IPS-20b (cell line): ENCODE measurements at regions not wholly inside any gene's neighbourhood (a gene's known extent, or its start where the extent isn't known, plus 50 kb on each side); places are given as distances from the start of the nearest gene placed in this dataset.
A peak's percentile ranks its signal among the peaks of the same experiment; 100 is the strongest.
"Not testable (repeated sequence)": the region's sequence is repeated elsewhere in the genome, so short reads cannot be mapped to it uniquely, and the experiment has no call there.

Experiments used
- H3K27ac ChIP-seq: one replicate; pipeline ENCODE4 v1.5.1; 2013; ENCODE audit warnings: low read length
- H3K27me3 ChIP-seq: 2 replicates; pipeline ENCODE4 v1.6.1; 2013; ENCODE audit warnings: mild to moderate bottlenecking, low read length, inconsistent platforms; ENCODE audit not compliant: insufficient read depth
- H3K36me3 ChIP-seq: 2 replicates; pipeline ENCODE4 v1.6.1; 2013; ENCODE audit warnings: low read depth, mild to moderate bottlenecking, inconsistent platforms, low read length, moderate library complexity; ENCODE audit not compliant: insufficient read depth
- H3K4me1 ChIP-seq: 2 replicates; pipeline ENCODE4 v1.6.1; 2013; ENCODE audit warnings: mild to moderate bottlenecking, control low read depth, inconsistent platforms, low read length, moderate library complexity; ENCODE audit not compliant: insufficient read depth
- H3K4me3 ChIP-seq: 2 replicates; pipeline ENCODE4 v1.5.1; 2013; ENCODE audit warnings: mild to moderate bottlenecking, low read length, inconsistent platforms
- H3K9ac ChIP-seq: 2 replicates; pipeline ENCODE4 v1.6.1; 2013; ENCODE audit warnings: low read depth, mild to moderate bottlenecking, inconsistent platforms, low read length, moderate library complexity
- H3K9me3 ChIP-seq: 2 replicates; pipeline ENCODE4 v1.6.1; 2013; ENCODE audit warnings: mild to moderate bottlenecking, low read depth, low read length, inconsistent platforms; ENCODE audit not compliant: insufficient read depth

DNA sequence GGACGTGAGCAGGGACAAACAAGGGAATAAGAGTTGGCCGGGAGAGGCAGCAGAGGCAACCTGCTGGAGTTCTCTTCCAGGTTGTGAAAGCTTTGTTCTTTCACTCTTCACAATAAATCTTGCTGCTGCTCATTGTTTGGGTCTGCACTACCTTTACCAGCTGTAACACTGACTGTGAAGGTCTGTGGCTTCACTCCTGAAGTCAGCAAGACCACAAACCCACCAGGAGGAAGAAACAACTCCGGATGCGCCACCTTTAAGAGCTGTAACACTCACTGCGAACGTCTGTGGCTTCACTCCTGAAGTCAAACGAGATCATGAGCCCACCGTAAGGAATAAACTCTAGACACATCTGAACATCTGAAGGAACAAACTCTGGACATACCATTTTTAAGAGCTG is 186.5 kb upstream of the NDN start:
- H3K9me3 ChIP-seq = peaks cover 53% of the 10 kb centered on the region
- not testable (repeated sequence) for H3K36me3 ChIP-seq, H3K9ac ChIP-seq, H3K4me1 ChIP-seq, H3K4me3 ChIP-seq, H3K27me3 ChIP-seq, H3K27ac ChIP-seq

DNA sequence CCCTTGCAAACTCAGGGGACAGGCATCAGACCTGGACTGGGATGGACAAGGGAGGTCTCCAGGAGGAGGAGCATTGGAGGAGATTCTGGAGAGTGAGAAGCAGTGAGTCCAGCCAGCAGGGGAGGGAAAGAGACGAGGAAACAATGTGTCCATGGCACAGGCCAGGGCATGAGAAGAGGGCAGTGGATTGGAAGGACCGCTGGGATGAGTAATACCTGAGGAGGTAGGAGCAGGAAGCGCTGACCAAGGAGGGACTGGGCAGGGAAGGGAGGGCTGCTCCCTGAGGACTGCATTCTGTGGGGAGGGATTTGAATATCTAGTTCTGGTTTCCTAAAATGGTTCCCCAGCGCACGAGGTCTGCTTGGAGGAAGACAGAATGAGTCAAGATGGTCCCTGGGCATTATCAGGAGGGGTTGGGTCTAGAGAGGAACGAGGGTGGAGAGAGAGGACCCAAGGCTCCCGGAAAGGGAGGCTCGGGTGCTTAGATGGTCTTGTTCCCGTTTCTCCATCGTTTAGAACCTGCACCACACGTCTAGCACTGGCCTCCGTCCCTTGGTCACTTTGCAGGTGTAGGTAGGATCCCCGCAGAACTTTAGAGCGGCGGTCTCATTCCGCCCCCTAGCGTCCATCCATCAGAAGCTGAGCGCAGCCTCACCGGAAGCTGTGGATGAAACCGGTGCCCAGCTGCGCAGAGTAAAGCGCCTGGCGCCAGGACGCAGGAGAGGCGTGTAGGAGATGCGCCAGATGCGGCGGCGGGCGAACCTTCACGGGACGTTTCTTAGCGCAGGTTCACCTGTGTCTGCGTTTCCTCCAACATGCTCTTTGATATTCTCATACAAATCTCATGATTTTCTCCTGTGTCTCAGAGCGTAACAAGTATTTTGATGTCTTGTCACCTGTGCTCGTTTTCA is 190.7 kb upstream of the NDN start:
- H3K27ac ChIP-seq = no peak overlapping the region
- H3K27me3 ChIP-seq = peaks cover 7% of the 10 kb centered on the region; the same call in 1 of the 2 replicates
- no peaks in the 10 kb centered on the region for H3K36me3 ChIP-seq
- peak overlapping the region; percentile 59 for H3K4me3 ChIP-seq
- no peaks in the 10 kb centered on the region for H3K4me1 ChIP-seq
- H3K9me3 ChIP-seq = peaks cover 40% of the 10 kb centered on the region
- peak overlapping the region; percentile 48; the same call in 1 of the 2 replicates for H3K9ac ChIP-seq

DNA sequence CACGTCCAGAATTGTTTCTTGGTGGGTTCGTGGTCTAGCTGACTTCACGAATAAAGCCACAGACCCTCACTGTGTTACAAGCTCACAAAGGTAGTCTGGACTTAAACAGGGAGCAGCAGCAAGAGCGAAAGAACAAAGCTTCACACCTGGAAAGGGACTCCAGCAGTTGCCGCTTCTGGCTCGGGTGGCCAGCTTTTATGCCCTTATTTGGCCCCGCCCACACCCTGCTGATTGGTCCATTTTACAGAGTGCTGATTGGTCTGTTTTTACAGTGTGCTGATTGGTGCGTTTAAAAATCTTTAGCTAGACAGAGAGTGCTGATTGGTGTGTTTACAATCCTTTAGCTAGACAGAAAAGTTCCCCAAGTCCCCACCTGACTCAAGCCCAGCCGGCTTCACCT is 194.2 kb upstream of the NDN start:
- Histone ChIP-seq H3K9ac (no peak overlapping the region), H3K9me3 (peaks cover 32% of the 10 kb centered on the region)

DNA sequence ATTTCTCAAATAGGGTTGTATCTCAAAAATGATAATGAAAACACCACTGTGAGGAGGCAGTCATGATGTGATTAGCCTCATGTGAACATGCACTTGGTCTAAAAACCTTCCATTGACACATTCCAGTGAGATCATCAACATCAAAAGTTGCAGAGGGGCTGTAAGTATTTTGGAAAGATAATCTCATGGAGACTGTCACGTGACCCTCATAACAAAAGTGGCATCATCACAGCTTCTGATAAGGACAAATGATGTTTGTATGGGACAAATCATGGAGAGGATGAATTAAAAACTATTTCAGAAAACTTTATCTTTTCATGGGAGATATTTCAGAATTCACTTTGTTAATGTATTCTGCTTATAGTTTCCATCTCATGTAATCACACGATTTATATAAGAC is 203.1 kb upstream of the NDN start:
- Histone ChIP-seq H3K9me3 (peaks cover 22% of the 10 kb centered on the region), H3K27me3 (no peaks in the 10 kb centered on the region), H3K4me3 (no peak overlapping the region), H3K27ac (no peak overlapping the region), H3K9ac (no peak overlapping the region), H3K4me1 (no peaks in the 10 kb centered on the region), H3K36me3 (no peaks in the 10 kb centered on the region)

More for the DNA sequence above, 194.2 kb upstream of the NDN start:
- Histone ChIP-seq H3K4me3 (no peak overlapping the region), H3K36me3 (no peaks in the 10 kb centered on the region), H3K4me1 (no peaks in the 10 kb centered on the region), H3K27ac (no peak overlapping the region), H3K27me3 (peaks cover 7% of the 10 kb centered on the region; the same call in 1 of the 2 replicates)

DNA sequence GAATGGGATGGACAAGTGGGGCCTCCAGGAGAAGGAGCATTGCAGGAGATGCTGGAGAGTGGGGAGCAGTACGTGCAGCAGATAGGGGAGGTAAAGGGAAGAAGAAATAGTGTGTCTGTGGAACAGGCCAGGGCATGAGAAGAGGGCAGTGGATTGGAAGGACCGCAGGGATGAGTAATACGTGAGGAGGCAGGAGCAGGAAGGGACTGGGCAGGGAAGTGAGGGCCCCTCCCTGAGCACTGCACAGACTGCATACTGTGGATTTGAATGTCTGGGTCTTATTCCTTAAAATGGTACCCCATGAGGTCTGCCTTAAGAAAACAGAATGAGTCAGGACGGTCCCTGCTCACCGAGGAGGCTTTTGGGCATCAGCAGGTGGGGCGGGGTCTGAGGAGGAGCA is 210.0 kb upstream of the NDN start:
- Histone ChIP-seq H3K4me1 (no peaks in the 10 kb centered on the region), H3K27me3 (no peaks in the 10 kb centered on the region), H3K4me3 (no peak overlapping the region), H3K36me3 (no peaks in the 10 kb centered on the region), H3K27ac (no peak overlapping the region), H3K9me3 (peaks cover 15% of the 10 kb centered on the region), H3K9ac (no peak overlapping the region)

DNA sequence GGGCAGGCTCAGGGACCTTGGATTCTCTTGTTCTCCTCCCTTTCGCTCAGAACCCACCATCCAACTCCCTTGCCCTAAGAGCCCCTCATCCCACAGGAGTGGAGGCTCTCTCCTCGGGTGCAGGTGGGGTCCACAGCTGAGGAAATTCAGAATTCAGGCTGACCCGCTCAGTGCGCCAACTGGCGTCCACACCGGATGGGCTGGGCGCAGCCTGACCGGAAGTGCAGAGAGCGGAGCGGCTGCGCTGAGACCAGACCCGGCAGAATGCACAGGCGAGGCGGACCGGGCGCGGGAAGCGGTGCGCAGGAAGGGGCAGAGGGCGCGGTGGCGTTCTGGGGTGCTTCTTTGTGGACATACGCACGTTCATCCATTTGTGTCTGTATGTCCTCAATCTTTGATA is 210.4 kb upstream of the NDN start:
- H3K27me3 ChIP-seq = no peaks in the 10 kb centered on the region
- no peak overlapping the region for H3K4me3 ChIP-seq
- no peaks in the 10 kb centered on the region for H3K4me1 ChIP-seq
- no peak overlapping the region for H3K27ac ChIP-seq
- H3K9ac ChIP-seq = no peak overlapping the region
- H3K9me3 ChIP-seq = peaks cover 15% of the 10 kb centered on the region
- no peaks in the 10 kb centered on the region for H3K36me3 ChIP-seq

DNA sequence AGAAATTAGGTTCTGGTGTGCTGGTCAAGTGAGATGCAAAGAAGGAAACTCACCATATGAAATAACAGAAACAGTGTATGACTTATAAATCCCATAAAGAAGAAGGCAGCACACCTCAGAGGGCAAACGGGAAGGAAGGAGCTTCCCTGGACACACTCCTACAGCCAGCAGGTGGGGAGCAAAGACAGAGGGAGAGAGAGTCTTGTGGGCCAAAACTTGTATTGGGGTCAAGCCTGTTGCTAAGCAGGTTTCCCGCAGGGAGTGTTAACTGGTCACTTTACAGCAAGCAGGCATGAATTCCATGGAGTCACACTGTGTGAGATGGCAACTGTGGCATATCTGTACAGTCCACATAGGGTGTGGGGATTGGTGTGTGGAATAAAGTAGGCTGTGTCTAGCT is 222.9 kb upstream of the NDN start:
- Histone ChIP-seq H3K9me3 (peaks cover 41% of the 10 kb centered on the region), H3K27ac (no peak overlapping the region)

DNA sequence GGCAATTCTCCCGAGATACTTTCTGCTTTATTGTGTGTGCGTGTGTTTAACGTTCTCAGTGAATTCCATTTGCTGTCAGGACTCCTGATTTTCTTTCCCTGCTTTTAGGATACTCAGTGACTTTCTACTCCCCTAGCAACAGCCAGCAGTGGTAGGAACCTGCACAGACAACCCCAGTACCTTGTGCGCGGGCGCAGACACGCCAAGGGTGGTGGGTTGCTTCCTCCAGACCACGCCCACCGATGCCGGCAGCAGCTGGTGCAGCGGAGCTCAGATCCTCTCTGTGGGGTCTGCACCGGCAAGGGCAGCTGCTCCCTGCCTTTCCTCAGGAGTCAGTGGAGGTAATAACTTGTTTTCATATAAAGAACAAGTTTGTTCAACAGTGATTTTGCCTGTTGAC is 225.1 kb upstream of the NDN start:
- Histone ChIP-seq H3K4me1 (peaks cover 4% of the 10 kb centered on the region; the same call in 1 of the 2 replicates), H3K27me3 (no peaks in the 10 kb centered on the region), H3K4me3 (peak overlapping the region; percentile 53), H3K36me3 (no peaks in the 10 kb centered on the region), H3K9me3 (peaks cover 25% of the 10 kb centered on the region), H3K9ac (no peak overlapping the region), H3K27ac (no peak overlapping the region)

More for the DNA sequence above, 222.9 kb upstream of the NDN start:
- no peak overlapping the region for H3K4me3 ChIP-seq
- H3K9ac ChIP-seq = no peak overlapping the region
- H3K36me3 ChIP-seq = no peaks in the 10 kb centered on the region
- peaks cover 4% of the 10 kb centered on the region; the same call in 1 of the 2 replicates for H3K4me1 ChIP-seq
- H3K27me3 ChIP-seq = no peaks in the 10 kb centered on the region

DNA sequence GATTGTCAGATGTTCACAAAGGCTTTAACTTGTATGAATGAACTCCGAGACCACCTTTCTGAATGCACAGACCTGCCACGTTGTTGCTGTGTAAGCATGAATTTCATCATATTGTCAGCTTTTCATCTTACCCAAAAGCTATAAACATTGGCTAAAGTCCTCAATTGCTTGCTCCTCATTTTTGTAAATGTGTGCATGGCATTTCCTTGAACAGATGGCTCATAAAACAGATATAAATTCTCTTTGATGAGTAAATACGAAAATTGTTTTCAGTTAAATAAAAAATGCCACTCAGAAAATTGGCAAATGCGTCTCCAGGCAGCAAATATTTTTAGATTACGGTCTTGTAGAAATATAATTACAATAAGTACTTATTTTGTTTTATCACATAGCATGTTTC is 226.0 kb upstream of the NDN start:
- no peak overlapping the region for H3K27ac ChIP-seq
- no peaks in the 10 kb centered on the region for H3K27me3 ChIP-seq
- H3K9ac ChIP-seq = no peak overlapping the region
- H3K4me1 ChIP-seq = peaks cover 4% of the 10 kb centered on the region; the same call in 1 of the 2 replicates
- no peaks in the 10 kb centered on the region for H3K36me3 ChIP-seq
- peaks cover 22% of the 10 kb centered on the region for H3K9me3 ChIP-seq
- no peak overlapping the region for H3K4me3 ChIP-seq

DNA sequence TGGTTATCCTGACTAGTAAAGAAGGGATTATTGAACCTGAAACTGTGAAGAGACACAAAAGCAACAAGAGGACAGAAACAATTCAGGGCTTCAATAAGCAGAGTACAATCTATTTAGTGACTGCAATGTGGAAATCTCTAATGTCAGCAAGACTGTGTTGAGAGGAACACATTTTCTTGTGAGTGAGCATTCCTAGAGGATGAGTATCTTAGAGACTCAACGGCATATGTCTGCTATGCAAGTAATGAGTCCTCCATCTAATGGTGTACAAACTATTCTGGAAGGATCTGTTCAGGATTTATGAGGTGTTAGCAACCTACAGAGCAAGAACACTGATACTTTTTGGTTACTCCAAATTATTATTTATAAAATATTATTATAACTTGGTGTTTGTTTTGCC is 226.5 kb upstream of the NDN start:
- peaks cover 4% of the 10 kb centered on the region; the same call in 1 of the 2 replicates for H3K4me1 ChIP-seq
- H3K9me3 ChIP-seq = peaks cover 19% of the 10 kb centered on the region
- no peak overlapping the region for H3K27ac ChIP-seq
- no peaks in the 10 kb centered on the region for H3K27me3 ChIP-seq
- H3K4me3 ChIP-seq = no peak overlapping the region
- H3K9ac ChIP-seq = no peak overlapping the region
- no peaks in the 10 kb centered on the region for H3K36me3 ChIP-seq

DNA sequence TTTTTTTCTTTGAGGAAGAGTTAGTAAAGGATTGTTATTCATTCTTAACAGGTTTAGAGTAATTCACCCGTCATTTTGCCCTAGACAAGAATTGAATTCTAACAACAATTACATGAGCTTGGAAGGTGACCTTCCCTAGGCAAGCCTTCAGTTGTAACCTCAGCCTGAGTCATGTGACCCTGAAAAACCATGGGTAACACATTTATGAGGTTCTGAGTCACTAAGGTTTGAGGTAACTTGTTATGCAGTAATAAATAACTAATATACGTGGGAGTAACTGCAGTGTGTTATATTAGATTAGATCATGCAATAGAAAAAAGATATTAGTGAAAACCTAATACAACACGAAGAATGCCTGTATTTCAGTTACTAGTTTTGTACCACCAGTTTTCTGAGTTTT is 237.6 kb upstream of the NDN start:
- H3K4me1 ChIP-seq = no peaks in the 10 kb centered on the region
- H3K27ac ChIP-seq = no peak overlapping the region
- no peak overlapping the region for H3K9ac ChIP-seq
- no peak overlapping the region for H3K4me3 ChIP-seq
- H3K9me3 ChIP-seq = peaks cover 30% of the 10 kb centered on the region
- H3K36me3 ChIP-seq = no peaks in the 10 kb centered on the region
- H3K27me3 ChIP-seq = no peaks in the 10 kb centered on the region

DNA sequence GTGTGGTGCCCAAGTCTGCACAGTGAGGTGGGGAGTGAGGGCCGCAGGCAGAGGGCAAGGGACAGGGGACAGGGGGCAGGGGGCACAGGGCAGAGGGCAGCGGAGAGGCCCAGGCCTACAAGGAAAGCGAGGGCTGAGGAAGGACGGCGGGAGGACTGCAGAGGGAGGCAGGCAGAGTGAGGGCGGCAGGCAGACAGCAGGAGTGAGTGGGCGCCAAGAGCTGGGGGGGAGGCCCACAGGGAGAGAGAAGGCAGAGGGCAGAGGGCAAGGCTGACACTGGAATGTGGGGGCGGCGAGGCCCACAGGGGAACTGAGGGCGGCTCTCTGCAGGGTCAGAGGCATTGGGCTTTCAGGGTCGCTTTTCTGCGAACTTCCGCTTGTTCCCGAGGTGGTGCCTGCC is 267.8 kb upstream of the NDN start:
- H3K9me3 ChIP-seq = peaks cover 20% of the 10 kb centered on the region
- no peaks in the 10 kb centered on the region for H3K4me1 ChIP-seq
- no peak overlapping the region for H3K9ac ChIP-seq
- H3K27ac ChIP-seq = no peak overlapping the region
- H3K27me3 ChIP-seq = no peaks in the 10 kb centered on the region
- H3K36me3 ChIP-seq = no peaks in the 10 kb centered on the region
- no peak overlapping the region for H3K4me3 ChIP-seq
